ENCODE measurements at regions not wholly inside any gene's neighbourhood (a gene's known extent, or its start where the extent isn't known, plus 50 kb on each side); places are given as distances from the start of the nearest gene placed in this dataset.

GRCh38 chr1:157937744-157938143, 55.7 kb upstream of the KIRREL1 start:
- no peak for TF ChIP-seq KDM1A (IDR thresholded peaks at IDR 0.05; ENCODE audit: borderline replicate concordance, low read length)
- no peak for TF ChIP-seq GABPA (IDR thresholded peaks at IDR 0.05; ENCODE audit: borderline replicate concordance, insufficient read depth, low read length)
- no peak for TF ChIP-seq JUND (IDR thresholded peaks at IDR 0.05; ENCODE audit: low read length)
- TF ChIP-seq GTF2F1 (IDR thresholded peaks at IDR 0.05; ENCODE audit: borderline replicate concordance, low read depth, low read length): no peak
- TF ChIP-seq ATF2 (IDR thresholded peaks at IDR 0.05; ENCODE audit: low read length): no peak
- TF ChIP-seq EP300 (IDR thresholded peaks at IDR 0.05; ENCODE audit: borderline replicate concordance in 1 of 2, low read depth in 2 of 2, low read length in 2 of 2): no peak
- no peak for TF ChIP-seq RAD21 (IDR thresholded peaks at IDR 0.05 in 1 of 2, conservative IDR thresholded peaks at IDR 0.05 in 1 of 2; ENCODE audit: low read depth in 2 of 2, low read length in 2 of 2)
- TF ChIP-seq POLR2A (IDR thresholded peaks at IDR 0.05; ENCODE audit: control extremely low read depth in 1 of 2, low read depth in 2 of 2, low read length in 2 of 2): no peak
- TF ChIP-seq CTCF (IDR thresholded peaks at IDR 0.05; ENCODE audit: control extremely low read depth in 1 of 3, insufficient read depth in 1 of 3, low read depth in 1 of 3, low read length in 3 of 3): no peak
- TF ChIP-seq USF2 (IDR thresholded peaks at IDR 0.05; ENCODE audit: low read length): no peak
- no peak for TF ChIP-seq TAF1 (IDR thresholded peaks at IDR 0.05; ENCODE audit: low read depth, low read length)
- no peak for TF ChIP-seq BCL11A (IDR thresholded peaks at IDR 0.05; ENCODE audit: low read depth in 2 of 2, low read length in 2 of 2)
